Activated CD4-positive, CD25-positive, alpha-beta regulatory T cell treated with anti-CD3 and anti-CD28 coated beads, Interleukin-2, amount 50 U/mL, for 24 hours (primary cell): ENCODE measurements at regions not wholly inside any gene's neighbourhood (a gene's known extent, or its start where the extent isn't known, plus 50 kb on each side); places are given as distances from the start of the nearest gene placed in this dataset.
"Not testable (repeated sequence)": the region's sequence is repeated elsewhere in the genome, so short reads cannot be mapped to it uniquely, and the experiment has no call there.

ENCODE experiments used
- ATAC-seq, 2 donors: fragments of 150-1000 bp; cut with Tn5 transposase; one replicate each; pipeline ENCODE4 v1.10.0; 2021; ENCODE audit warnings: mild to moderate bottlenecking in 1 of 2, moderate library complexity in 1 of 2

GRCh38 chr2:90087792-90088191 is 1396.3 kb downstream of the RPIA start:
- ATAC-seq = not testable (repeated sequence)

GRCh38 chr2:90093571-90094270 is 1402.2 kb downstream of the RPIA start:
- ATAC-seq = peak in 1 of 2 donors; percentile 17

- not testable (repeated sequence) for ATAC-seq
These were observed 1406.1 kb downstream of the RPIA start for GRCh38 chr2:90097617-90098016.

GRCh38 chr2:90105142-90105541 is 1413.7 kb downstream of the RPIA start:
- not testable (repeated sequence) for ATAC-seq

- not testable (repeated sequence) for ATAC-seq
These were observed 1431.9 kb downstream of the RPIA start for GRCh38 chr2:90123409-90123808.

- not testable (repeated sequence) for ATAC-seq
These were observed 1447.6 kb downstream of the RPIA start for GRCh38 chr2:90139046-90139445.

- ATAC-seq = not testable (repeated sequence)
These were observed 1450.1 kb downstream of the RPIA start for GRCh38 chr2:90141558-90141957.

GRCh38 chr2:90151805-90152204 is 1460.3 kb downstream of the RPIA start:
- not testable (repeated sequence) for ATAC-seq

- ATAC-seq = not testable (repeated sequence)
These were observed 1479.5 kb downstream of the RPIA start for GRCh38 chr2:90170978-90171377.

- not testable (repeated sequence) for ATAC-seq
These were observed 1481.6 kb downstream of the RPIA start for GRCh38 chr2:90173081-90173480.

- not testable (repeated sequence) for ATAC-seq
These were observed 1488.1 kb downstream of the RPIA start for GRCh38 chr2:90179591-90179990.

GRCh38 chr2:90207454-90208058 is 1516.1 kb downstream of the RPIA start:
- ATAC-seq = no peak

- ATAC-seq = no peak
These were observed 1517.5 kb downstream of the RPIA start for GRCh38 chr2:90209009-90209408.

- no peak for ATAC-seq
These were observed 1518.3 kb downstream of the RPIA start for GRCh38 chr2:90209806-90210205.

GRCh38 chr2:90215880-90216279 is 1524.4 kb downstream of the RPIA start:
- not testable (repeated sequence) for ATAC-seq

GRCh38 chr2:90216801-90217200 is 1525.3 kb downstream of the RPIA start:
- ATAC-seq = not testable (repeated sequence)

- ATAC-seq = not testable (repeated sequence)
These were observed 1527.1 kb downstream of the RPIA start for GRCh38 chr2:90218534-90218933.

- ATAC-seq = not testable (repeated sequence)
These were observed 1529.3 kb downstream of the RPIA start for GRCh38 chr2:90220623-90221299.

- no peak for ATAC-seq
These were observed 1529.8 kb downstream of the RPIA start for GRCh38 chr2:90221300-90221651.

GRCh38 chr2:90224767-90225166 is 1533.3 kb downstream of the RPIA start:
- ATAC-seq = not testable (repeated sequence)

GRCh38 chr2:90226465-90227072 is 1535.1 kb downstream of the RPIA start:
- ATAC-seq = not testable (repeated sequence)

- ATAC-seq = peak in 1 of 2 donors; percentile 66
These were observed 1539.7 kb downstream of the RPIA start for GRCh38 chr2:90231199-90231598.

- not testable (repeated sequence) for ATAC-seq
These were observed 1544.0 kb downstream of the RPIA start for GRCh38 chr2:90235452-90235851.
